ENCODE measurements at regions not wholly inside any gene's neighbourhood (a gene's known extent, or its start where the extent isn't known, plus 50 kb on each side); places are given as distances from the start of the nearest gene placed in this dataset.

GRCh38 chr2:215832791-215833190 is 180.6 kb downstream of the MREG start:
- Histone ChIP-seq H3K4me1 (replicated peaks in 1 of 2; ENCODE audit: control insufficient read depth in 2 of 2, insufficient read depth in 2 of 2, low read length in 2 of 2) (peaks cover 6 to 37% of the 10 kb centered on the region in 2 experiments; a peak in 3 of 5 replicates), H3K9me3 (replicated peaks; ENCODE audit: control insufficient read depth, insufficient read depth, low read depth, low read length) (peaks cover 5% of the 10 kb centered on the region; the same call in 1 of the 2 replicates), H3K4me3 (no peak overlapping the region), H3K4me2 (ENCODE audit: insufficient read depth, low read length) (no peak overlapping the region), H3K27me3 (ENCODE audit: control insufficient read depth in 2 of 2, insufficient read depth in 2 of 2, low read length in 2 of 2) (no peaks in the 10 kb centered on the region), H3K79me2 (ENCODE audit: control insufficient read depth, insufficient read depth, low read length) (no peaks in the 10 kb centered on the region), H3K9ac (ENCODE audit: insufficient read depth in 1 of 2, low read depth in 2 of 2, low read length in 2 of 2) (no peak overlapping the region; a peak in 1 of 4 replicates), H3K27ac (ENCODE audit: extremely low read depth, low read depth, low read length) (peak overlapping the region; percentile 88; the same call in 2 of the 3 replicates), H2AFZ (ENCODE audit: low read depth, low read length) (peak overlapping the region; percentile 89; the same call in 1 of the 2 replicates), H3K9me1 (ENCODE audit: control insufficient read depth, insufficient read depth, low read length) (no peaks in the 10 kb centered on the region), H4K20me1 (replicated peaks; ENCODE audit: control insufficient read depth, insufficient read depth, low read length) (no peaks in the 10 kb centered on the region), H3K36me3 (ENCODE audit: control insufficient read depth, insufficient read depth, low read length) (no peaks in the 10 kb centered on the region; the same call in 2 of the 3 replicates)
- TF ChIP-seq ZNF175 (CRISPR knock-in tag; IDR thresholded peaks at IDR 0.05; ENCODE audit: low read depth) (peak; percentile 14; the same call in 1 of the 2 replicates), DMBX1 (CRISPR knock-in tag; IDR thresholded peaks at IDR 0.05; ENCODE audit: borderline replicate concordance) (peak; percentile 52), CBFA2T2 (conservative IDR thresholded peaks at IDR 0.05) (no peak), CEBPB (tag; IDR thresholded peaks at IDR 0.05) (peak; percentile 24; the same call in 1 of the 2 replicates), ZNF445 (CRISPR knock-in tag; IDR thresholded peaks at IDR 0.05; ENCODE audit: low read depth) (no peak), NFRKB (IDR thresholded peaks at IDR 0.05; ENCODE audit: low read depth) (no peak), CXXC5 (CRISPR knock-in tag; IDR thresholded peaks at IDR 0.05) (0 out of 2 replicates have a peak, but pooled peaks have one; percentile 6)
- ATAC-seq (no peak), DNase-seq (ENCODE audit: extremely low read depth in 1 of 4, low spot score in 3 of 4) (no peak), FAIRE-seq (no peak)
- in situ Hi-C loops (cut with MboI) (no loop called here), intact Hi-C loops (cut with micrococcal nuclease) (loop anchor here (5.0 kb wide), 1 partner anchor 60 kb away; no protein-coding TSS in a partner anchor)
- BruUV-seq (replicated peaks): no TSS peak
- POLR2A ChIA-PET: interaction anchor here (0.7 kb wide), 1 partner anchor 38 kb away, joined by 3 read pairs; no protein-coding TSS in a partner anchor
- CTCF ChIA-PET (ENCODE audit: low intra/inter-chr PET ratio): no interaction called here
- WGBS (ENCODE audit: insufficient coverage, low coverage, missing lambda C conversion rate): 80% methylated on average over 6 of the region's 6 CpGs
